ENCODE measurements at regions not wholly inside any gene's neighbourhood (a gene's known extent, or its start where the extent isn't known, plus 50 kb on each side); places are given as distances from the start of the nearest gene placed in this dataset.
"Not testable (repeated sequence)": the region's sequence is repeated elsewhere in the genome, so short reads cannot be mapped to it uniquely, and the experiment has no call there.

DNA sequence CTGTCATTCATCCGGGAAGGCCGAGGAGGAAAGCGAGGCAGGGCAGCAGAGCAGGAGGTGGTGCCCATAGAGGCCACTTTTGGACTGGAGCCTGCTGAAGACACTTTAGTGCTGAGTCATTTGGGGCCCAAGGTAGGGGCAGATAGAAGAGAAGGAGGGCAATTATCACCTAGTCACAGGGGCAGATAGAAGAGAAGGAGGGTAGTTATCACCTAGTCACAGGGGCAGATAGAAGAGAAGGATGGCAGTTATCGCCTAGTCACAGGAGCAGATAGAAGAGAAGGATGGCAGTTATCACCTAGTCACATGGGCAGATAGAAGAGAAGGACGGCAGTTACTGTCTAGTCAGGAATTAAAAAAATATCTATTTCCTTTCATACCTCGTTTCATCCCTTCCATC, 1372.6 kb downstream of the FOXD4L5 start:
- not testable (repeated sequence) for DNase-seq

DNA sequence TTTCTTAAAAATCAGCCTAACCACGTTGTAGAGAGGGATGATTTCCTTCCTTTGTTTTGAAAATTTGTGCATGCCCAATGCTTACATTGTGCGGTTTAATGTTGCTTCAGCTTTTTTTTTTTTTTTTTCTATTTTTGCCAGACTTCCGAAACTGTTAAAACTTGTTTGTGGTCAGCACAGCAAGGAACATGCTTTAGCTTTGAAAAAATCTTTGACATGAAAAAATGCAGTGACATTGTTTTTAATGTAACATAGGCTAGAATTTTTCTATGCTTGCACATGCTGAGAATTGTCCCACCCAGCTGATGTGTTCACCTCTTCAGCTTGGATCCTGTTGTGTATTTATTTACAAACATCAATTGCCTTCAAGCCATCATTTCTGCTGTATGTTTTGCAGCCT, 1375.9 kb downstream of the FOXD4L5 start:
- not testable (repeated sequence) for DNase-seq

DNA sequence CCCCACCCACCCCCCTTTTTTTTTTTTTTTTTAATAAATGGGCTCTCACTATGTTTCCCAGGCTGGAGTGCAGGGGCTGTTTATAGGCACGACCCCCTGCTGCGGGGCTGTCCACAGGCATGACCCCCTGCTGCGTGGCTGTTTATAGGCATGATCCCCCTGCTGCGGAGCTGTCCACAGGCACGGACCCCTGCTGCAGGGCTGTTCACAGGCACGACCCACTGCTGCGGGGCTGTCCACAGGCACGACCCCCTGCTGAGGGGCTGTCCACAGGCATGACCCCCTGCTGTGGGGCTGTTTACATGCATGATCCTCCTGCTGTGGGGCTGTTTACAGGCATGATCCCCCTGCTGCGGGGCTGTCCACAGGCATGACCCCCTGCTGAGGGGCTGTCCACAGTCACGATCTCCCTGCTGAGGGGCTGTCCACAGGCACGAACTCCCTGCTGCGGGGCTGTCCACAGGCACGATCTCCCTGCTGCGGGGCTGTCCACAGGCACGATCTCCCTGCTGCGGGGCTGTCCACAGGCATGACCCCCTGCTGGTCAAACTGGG, 1385.3 kb downstream of the FOXD4L5 start:
- DNase-seq, result not testable (repeated sequence)

DNA sequence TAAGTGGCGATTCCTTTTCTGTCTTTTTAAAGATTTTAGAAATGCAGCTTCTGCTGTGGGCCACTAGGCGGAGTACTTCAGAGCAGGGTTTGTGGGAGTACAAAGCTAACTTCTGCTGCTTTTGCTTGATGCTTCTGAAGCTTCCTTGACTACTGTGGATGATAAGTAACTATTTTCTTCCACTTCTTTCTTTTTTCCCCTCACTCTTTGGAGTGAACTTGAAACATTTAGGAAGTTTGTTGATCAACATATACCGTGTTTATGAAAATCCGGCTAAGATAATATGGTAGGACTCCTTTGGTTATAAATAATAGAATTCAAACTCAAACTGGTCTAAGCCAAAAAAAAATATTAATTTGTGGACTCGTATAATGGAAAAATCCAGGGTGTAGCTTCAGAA, 1403.6 kb downstream of the FOXD4L5 start:
- DNase-seq, result not testable (repeated sequence)

DNA sequence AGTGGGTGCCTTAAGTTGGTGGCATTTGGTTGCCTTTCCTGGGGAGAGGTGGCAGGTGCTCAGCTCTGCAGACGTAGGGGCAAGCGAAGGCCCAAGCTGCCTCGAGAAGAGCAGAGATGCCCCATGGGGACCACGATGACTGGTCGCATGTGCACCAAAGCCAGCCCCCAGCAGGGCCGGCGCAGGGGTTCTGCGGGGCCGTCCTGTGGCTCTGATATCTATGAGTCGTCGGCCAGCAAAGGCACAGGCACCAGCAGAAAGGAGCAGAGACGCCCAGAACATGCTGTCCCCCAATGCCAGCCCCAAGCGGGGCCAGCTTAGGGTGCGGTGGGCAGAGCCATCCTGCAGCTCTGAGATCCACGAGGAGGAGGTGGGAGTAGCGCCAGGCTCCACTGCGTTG, 1408.6 kb downstream of the FOXD4L5 start:
- DNase-seq, result not testable (repeated sequence)

DNA sequence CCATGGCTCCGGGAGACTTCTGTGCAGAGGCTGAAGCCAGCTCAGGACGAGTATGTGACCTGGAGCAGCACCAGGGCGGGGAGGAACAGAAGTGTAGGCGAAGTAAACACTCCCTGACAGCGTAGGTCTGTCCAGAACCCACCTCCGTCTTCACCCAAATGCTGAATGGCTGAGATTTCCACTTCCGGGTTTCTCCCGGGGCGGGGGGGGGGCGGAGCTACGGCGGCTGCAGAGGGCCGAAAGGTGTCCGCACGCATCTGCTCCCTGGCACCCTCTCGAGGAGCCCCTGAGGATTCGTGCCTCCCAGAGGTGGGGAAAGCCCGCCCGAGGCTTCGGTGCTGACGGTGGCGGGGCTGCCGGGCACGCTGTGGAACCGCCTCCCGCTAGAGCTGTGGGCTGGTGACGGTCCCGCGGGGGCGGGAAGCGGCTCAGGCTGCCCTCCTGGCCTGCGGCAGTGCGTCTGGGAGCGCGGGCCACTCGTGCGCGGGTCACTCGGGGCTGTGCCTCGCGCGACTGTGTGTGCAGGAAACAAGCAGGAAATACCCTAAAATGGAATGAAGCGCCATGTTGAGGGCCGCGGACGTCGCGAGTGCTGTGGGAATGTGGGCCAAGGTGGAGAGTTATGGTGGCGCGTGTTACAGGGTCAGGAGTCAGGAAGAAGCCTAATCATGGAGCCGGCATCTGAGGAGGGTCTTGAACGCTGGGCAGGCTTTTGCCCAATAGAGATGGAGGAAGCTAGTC, 1425.4 kb downstream of the FOXD4L5 start:
- peak in 2 of 5 experiments; percentile 6 to 15 for DNase-seq

DNA sequence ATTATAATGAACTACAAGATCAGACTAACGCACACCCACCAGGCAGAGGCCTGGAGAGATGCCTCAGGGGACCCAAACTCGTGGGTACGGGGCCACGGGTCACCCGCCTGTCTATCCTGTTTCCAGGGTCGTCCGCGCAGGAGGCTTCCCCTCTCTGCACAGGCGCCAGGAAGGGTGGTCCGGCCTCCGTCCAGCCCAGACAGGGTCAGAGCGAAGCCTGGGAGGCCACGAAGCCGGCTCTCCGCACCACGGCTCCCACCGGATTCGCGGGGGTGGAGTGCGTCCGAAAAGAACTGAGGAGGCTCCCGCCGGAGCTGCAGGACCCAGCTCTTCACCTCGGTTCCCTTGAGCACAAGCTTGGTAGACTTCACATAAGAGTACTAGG, 1425.9 kb downstream of the FOXD4L5 start:
- DNase-seq, result not testable (repeated sequence)

DNA sequence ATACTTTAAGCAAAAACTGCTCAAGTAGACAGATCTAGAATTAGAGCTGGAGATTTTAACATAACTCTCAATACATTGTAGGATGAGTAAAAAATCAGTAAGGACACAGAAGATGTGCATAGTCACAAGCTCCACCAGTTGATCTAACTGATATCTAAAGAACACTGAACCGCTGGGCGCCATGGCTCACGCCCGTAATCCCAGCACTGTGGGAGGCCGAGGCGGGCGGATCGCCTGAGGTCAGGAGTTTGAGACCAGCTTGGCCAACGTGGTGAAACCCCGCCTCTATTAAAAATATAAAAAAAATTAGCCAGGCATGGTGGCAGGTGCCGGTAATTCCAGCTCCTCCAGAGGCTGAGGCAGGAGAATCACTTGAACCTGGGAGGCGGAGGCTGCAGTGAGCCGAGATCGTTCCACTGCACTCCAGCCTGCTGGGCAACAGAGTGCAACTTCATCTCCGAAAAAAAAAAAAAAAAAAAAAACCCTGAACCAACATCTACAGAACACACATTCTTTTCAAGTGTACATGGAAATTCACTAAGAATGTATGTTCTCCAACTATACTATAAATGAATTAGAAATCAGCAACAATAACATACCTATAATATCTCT, 1431.8 kb downstream of the FOXD4L5 start:
- DNase-seq, result not testable (repeated sequence)

DNA sequence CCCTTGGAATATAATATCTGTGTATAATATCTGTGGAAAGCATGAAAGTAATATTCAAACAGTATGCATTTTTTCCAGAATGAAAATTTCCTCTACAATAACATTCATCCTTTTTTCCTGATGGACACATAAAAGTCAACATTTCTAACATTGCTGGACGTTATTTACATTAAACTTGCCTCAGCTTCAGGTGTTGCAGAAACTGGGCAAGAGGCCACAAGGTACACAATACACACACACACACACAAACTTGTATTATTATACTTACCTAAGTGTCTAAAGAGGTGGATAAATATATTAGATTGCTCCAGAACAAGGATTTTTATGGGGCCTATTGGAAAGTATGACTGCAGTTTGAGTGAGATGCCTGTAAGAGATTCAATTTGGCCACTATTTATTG, 1460.2 kb downstream of the FOXD4L5 start:
- DNase-seq, result not testable (repeated sequence)

DNA sequence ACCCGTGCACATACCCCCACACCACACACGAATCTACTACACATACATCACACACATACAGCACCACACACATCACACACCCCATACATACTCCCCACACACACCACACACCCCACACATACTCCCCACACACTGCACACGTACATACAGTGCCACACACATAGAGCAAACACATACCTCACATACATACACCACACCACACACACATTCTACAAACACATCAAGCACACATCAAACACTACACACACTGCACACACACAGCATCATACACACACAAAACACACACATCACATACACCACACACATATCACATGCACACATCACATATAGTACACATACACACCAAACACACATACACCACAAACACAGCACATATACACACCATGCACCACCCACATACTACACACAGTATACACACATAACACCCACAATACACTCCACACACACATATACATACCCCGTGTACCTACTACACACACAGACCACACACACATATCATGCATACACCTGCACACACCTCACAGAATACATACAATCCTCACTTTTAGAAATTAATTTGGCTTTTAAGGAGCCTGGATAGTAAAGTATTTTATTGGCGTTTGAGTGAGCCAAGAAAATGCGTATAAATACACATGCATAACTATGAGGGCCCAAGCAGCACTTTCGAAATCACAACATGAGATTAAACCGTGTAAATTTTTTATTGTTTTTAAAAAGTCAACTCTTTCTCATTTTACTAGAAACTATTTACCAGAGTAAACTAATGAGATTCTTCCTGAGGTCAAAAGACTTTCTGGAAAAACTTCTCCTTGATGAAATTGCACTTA, 1461.4 kb downstream of the FOXD4L5 start:
- DNase-seq, result not testable (repeated sequence)

DNA sequence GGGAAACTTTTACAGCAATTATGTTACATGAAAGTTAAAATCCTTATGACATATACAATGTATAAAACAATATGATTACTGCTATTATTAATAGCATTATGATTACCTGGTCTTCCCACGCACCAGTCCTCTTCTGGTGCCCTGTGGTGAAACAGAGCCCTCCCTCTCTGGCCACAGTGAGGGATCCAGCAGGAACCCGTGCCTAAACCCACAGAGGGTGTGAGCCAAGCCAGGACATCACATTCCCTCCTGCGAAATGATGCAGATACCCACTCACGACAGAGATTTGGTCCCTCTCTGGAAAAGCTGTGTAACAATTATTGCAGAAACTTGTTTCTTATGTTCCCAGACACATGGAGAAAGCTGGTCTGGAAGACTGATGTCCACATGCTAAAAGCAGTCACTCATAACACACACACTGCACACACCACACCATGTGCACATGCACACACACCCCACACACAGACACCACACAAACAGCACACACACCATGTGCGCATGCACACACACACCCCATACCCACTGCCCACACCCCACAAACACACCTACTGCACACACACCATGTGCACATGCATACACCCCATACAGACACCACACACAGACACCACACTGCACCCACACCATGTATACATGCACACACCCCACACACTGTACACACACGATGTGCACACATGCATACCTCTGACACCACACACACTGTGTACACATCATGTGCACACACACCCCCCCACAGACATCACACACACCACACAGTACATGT, 1462.2 kb downstream of the FOXD4L5 start:
- DNase-seq, result not testable (repeated sequence)

DNA sequence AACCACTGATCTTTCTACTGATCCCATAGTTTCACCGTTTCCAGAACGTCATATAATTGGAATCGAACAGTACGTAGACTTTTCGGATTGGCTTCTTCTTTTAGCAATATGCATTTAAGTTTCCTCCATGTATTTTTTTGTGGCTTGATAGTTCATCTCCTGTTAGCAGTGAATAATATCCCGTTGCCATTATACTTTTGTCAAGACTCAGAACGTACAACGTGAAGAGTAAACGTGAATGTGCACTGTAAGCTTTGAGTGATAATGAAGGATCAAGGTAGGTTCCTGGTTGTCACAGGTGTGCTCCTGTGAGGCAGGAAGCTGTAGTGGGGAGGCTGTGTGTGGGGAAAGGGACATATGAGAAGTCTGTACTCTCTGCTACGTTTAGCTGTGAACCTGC, 1463.7 kb downstream of the FOXD4L5 start:
- not testable (repeated sequence) for DNase-seq

DNA sequence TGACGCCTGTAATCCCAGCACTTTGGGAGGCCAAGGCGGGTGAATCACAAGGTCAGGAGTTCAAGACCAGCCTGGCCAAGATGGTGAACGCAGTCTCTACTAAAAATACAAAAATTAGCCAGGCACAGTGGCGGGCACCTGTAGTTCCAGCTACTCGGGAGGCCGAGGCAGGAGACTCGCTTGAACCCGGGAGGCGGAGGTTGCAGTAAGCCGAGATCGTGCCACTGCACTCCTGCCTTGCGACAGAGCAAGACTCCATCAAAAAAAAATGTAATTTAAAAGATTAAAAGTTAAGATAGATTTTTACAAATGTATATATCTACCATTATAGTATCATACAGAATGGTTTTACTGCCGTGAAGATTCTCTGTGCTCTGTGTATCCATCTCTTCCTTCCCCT, 1464.1 kb downstream of the FOXD4L5 start:
- DNase-seq, result not testable (repeated sequence)

DNA sequence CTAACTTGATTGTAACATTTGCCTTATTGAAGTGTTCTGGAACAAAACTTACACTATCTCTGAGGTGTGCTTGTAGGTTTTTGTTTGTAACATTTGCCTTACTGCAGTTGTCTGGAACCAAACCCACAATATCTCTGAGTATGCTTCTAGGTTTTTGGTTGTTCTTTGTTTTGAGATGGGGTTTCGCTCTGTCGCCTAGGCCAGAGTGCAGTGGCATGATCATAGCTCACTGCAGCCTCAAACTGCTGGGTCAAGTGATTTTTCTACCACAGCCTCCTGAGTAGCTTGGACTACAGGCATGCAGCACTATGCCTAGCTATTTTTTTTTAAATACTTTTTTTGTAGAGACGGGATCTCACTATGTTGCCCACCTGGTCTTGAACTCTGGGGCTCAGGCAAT, 1464.6 kb downstream of the FOXD4L5 start:
- not testable (repeated sequence) for DNase-seq

DNA sequence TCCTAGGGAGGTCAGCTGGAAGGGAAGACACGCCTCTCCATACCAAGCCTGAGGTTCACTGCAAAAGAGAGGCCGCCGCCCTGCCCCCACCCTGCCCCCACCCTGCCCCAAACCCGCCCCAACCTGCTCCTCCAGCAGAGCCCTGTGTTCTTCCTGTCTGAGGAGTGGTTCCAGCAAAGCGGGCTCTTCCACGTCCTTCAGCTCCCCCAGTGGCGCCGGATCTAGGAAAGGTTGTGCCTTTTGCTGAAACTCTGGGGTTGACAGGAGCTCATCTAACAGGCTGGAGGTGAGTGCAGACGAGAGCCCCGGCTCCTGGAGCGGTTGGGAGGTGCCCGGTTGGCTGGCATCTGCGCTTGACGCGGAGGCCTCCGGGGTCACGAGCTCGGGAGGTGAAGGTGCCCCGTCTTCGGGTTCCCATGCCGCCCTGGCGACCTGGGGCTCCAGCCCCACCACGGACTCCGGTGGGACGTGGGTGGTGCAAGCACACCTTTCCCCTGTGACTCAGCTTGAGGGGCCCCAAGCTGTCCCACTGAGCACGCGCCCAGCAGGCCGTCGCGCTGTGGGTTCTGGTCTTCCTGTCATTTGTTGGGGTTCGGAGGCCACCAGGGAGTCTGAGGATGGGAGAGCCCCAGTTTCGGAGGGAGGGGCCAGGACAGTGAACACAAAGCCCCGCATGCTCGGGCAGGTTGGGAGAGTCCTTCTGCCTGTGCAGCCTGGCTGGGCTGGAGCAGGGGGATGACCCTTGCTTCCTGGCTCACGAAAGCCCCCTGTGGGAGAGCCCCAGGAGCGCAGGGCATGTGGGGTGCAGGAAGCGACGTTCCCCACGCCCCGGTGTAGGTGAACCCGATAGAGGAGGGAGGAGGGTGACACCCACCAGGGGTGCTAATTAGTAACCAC, 1467.1 kb downstream of the FOXD4L5 start:
- DNase-seq, result peak; percentile 35 to 71 (median 45)

DNA sequence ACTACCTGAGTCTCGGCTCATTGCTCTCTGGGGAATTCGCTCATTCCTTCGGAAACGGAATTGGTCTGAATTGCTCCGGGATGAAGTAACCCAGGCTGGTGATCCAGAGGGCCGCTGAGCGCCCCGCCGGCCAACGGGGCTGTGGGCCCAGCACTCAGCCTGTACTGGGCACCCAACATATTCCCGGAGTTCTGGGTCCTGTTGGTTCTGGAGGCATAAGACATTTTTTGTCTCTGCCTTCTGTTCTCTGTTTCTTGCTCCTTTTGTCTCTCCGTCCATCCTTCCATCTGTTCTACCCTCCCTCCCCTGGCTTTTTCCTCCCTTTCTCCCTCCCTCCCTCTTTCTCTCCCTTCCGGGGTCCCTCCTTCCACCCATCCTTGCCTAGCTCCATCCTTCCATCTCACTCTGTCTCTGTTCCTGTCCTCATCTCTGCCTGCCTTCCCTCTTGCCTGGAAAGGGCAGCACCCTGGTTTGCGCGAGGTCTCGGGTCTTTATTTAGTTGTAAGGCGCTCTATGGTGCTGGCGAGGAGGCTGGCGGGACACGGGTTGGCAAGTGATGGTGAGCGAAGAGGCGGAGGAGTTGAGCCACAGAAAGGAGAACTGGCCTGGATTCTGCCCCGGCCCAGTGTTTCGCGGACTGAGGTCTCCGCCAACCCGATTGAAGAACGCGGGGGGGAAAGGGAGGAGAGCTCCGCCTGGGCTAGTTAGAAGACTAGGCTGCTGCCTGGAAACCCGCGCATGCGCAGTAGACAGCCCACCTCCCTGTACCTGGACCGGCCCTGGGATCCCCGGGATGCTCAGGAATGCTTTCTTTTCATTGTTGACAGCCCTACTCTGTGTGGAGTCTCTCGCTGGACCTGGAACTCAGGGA, 1468.0 kb downstream of the FOXD4L5 start:
- DNase-seq, result peak; percentile 41 to 62 (median 51)

DNA sequence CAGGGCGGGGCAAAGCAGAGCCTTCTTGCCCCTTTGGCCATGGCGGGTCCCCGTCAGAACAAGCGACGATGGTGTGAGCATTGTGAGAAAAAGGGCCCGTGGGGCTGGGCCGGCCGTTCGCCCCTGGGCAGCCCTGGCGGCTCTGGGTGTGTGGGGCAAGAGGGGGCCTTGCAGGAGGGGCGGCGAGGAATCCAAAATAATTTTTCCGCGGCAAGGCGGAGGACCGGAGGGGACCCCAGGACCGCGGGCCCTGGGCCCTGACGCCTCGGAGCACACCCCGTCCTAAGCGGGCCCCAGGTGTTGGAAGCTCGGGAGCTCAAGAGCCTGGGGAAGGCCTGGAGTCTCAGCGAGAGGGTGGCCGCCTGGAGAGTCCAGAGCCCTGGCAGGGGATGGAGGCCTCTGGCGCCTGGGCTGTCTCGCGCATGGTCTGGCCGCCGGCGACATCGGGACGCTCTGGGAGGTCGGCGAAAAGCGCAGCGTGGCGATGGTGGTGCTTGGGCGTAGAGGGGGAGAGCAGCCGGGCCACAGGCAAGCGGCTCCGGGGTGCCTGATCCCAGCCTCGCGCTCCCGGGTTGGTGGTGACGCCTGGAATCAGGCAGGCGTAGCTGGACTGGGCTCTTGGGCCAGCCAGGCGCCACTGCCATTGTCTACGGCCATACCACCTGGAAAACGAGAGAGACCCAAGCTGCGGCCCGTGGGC, 1469.9 kb downstream of the FOXD4L5 start:
- DNase-seq, result not testable (repeated sequence)

DNA sequence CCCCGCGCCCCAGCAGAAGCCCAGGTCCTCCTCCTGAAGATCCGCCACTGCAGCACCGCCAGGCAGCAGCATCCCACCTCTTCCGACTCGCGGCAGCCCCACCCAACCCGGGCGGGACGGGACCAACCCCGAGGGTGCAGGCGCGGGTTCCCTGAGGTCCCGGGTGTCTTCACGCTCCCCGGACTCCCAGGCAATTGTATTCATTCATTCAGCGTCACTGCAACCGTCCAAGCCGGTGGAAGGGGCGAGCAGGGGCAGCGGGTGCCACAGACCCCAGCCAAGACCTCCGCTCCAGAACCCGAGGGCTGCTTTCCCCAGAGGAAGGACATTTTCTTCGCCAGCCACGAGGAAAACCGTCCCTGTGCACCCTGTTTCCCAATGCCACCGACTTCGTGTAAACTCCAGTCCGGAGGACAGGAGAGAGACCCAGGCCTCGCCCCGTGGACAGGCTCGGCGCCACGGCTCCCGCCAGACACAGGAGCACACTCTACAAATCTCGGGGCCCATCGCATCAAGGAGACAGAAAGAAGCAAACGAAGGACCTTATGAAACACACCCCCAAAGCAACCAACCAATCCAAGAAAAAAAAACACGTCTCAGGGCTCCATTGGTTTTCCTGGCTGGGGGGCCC, 1471.5 kb downstream of the FOXD4L5 start:
- not testable (repeated sequence) for DNase-seq

DNA sequence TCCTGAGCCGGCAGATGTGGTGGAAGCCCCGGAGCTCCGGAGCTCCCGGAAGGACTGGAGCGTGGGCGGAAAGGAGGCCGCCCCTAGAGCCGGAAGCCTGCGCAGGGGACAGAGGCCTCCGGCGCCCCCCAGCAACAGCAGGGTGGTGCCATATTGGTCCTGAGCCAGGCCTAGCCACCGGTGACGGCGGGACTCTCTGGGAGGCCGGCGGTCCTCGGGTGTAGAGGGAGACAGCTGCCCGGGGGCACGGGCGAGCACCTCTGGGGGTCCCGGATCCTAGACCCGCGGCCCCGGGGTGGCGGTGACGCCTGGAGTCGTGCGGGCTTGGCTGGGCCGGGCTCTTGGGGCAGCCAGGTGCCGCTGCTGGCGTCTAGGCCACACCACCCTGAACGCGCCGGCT, 1472.2 kb downstream of the FOXD4L5 start:
- DNase-seq, result not testable (repeated sequence)
